ENCODE measurements at regions not wholly inside any gene's neighbourhood (a gene's known extent, or its start where the extent isn't known, plus 50 kb on each side); places are given as distances from the start of the nearest gene placed in this dataset.
A peak's percentile ranks its signal among the peaks of the same experiment; 100 is the strongest.

DNA sequence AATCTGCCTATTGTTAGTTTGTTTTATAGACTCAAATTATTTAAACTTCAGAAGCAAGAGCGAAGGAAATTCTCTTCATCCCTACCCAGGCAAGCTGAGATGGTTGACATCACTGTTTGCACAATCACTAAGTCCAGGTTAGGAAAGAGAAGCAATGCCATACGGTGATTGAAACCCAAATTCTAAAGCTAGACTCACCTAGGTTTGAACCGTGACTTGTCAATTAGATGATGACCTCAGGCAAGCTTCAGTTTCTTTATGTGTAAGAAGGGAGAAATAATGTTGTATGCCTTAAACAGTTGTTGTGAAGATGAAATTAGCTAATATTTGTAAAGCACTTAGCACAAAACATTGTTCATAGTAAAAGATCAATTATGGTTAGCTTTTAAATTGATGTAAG lies 96.5 kb upstream of the ANKRD55 start:
- H3K9me3 ChIP-seq (ENCODE audit: insufficient read depth, low read depth, low read length), result peaks cover under 1% of the 10 kb centered on the region; the same call in 1 of the 2 replicates
- no peaks in the 10 kb centered on the region for H4K20me1 ChIP-seq (ENCODE audit: insufficient read depth, low read length, poor library complexity, severe bottlenecking)
- H3K79me2 ChIP-seq (ENCODE audit: insufficient read depth, low read length), result no peaks in the 10 kb centered on the region
- no peaks in the 10 kb centered on the region for H3K36me3 ChIP-seq (ENCODE audit: insufficient read depth, low read length)
- peak overlapping the region; percentile 54 for H3K4me2 ChIP-seq (ENCODE audit: low read depth, low read length, poor library complexity, severe bottlenecking)
- H2AFZ ChIP-seq (ENCODE audit: low read length), result no peak overlapping the region
- H3K4me3 ChIP-seq (ENCODE audit: low read length, poor library complexity, severe bottlenecking), result peak overlapping the region; percentile 13
- peak overlapping the region; percentile 25 for H3K9ac ChIP-seq (ENCODE audit: low read depth, low read length, poor library complexity, severe bottlenecking)
- TF ChIP-seq, protein P1, sequence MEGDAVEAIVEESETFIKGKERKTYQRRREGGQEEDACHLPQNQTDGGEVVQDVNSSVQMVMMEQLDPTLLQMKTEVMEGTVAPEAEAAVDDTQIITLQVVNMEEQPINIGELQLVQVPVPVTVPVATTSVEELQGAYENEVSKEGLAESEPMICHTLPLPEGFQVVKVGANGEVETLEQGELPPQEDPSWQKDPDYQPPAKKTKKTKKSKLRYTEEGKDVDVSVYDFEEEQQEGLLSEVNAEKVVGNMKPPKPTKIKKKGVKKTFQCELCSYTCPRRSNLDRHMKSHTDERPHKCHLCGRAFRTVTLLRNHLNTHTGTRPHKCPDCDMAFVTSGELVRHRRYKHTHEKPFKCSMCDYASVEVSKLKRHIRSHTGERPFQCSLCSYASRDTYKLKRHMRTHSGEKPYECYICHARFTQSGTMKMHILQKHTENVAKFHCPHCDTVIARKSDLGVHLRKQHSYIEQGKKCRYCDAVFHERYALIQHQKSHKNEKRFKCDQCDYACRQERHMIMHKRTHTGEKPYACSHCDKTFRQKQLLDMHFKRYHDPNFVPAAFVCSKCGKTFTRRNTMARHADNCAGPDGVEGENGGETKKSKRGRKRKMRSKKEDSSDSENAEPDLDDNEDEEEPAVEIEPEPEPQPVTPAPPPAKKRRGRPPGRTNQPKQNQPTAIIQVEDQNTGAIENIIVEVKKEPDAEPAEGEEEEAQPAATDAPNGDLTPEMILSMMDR (conservative IDR thresholded peaks at IDR 0.05; ENCODE audit: low read length), result no peak
- no peak for TF ChIP-seq EZH2phosphoT487 (IDR thresholded peaks at IDR 0.05; ENCODE audit: borderline replicate concordance)
- H3K9me2 ChIP-seq (replicated peaks; ENCODE audit: low read depth, low read length), result no peaks in the 10 kb centered on the region
- H3K27me3 ChIP-seq (ENCODE audit: insufficient read depth, low read length, poor library complexity, severe bottlenecking), result no peaks in the 10 kb centered on the region
- peaks cover 12% of the 10 kb centered on the region for H3F3A ChIP-seq (ENCODE audit: low read depth)
- H3K4me1 ChIP-seq (ENCODE audit: insufficient read depth, low read length, poor library complexity, severe bottlenecking), result peaks cover 54% of the 10 kb centered on the region

DNA sequence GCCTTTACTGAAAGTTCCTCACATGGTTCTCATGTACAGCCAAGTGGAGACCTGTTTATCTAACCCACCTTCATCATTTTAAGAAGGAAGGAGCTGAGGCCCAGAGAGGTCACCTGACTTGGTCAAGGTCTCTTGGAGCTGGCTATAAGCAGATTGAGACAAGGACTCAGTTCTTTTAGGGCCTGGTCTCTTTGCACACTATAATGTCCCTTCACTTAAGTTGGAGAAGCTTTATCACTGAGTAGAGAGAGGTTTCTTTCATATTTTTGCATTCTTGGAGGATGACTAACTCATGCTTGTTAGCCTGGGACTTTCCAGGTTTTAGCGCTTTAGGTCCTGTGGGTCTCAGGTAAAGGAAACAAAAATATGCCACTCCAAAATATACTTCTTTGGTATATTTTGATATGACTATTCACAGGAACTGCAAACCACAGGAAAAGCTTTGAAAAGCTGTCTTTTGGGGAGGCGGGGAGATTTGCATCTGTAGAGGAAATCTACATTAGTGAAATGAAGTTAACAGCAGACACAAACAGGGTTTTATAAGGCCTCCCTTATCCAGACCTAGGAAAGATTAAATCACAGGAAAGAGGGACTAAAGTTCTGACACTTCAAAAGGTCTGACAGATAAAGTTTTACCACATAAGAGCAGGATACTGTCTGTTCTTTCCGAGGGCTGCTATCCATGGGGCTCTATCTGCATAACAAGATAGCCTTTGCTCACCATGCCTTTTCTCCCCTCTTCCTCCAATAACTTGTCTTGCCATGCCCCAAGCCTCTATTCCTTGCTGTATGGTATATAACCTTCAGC lies 95.8 kb upstream of the ANKRD55 start:
- Histone ChIP-seq H3K9me3 (ENCODE audit: insufficient read depth, low read depth, low read length) (no peaks in the 10 kb centered on the region; the same call in 1 of the 2 replicates), H2AFZ (ENCODE audit: low read length) (no peak overlapping the region), H3K4me1 (ENCODE audit: insufficient read depth, low read length, poor library complexity, severe bottlenecking) (peaks cover 54% of the 10 kb centered on the region), H3K4me2 (ENCODE audit: low read depth, low read length, poor library complexity, severe bottlenecking) (peak overlapping the region; percentile 54), H3K36me3 (ENCODE audit: insufficient read depth, low read length) (no peaks in the 10 kb centered on the region), H3K9me2 (replicated peaks; ENCODE audit: low read depth, low read length) (no peaks in the 10 kb centered on the region), H3K27me3 (ENCODE audit: insufficient read depth, low read length, poor library complexity, severe bottlenecking) (no peaks in the 10 kb centered on the region), H3F3A (ENCODE audit: low read depth) (peaks cover 12% of the 10 kb centered on the region), H3K4me3 (ENCODE audit: low read length, poor library complexity, severe bottlenecking) (peak overlapping the region; percentile 13), H3K79me2 (ENCODE audit: insufficient read depth, low read length) (no peaks in the 10 kb centered on the region), H4K20me1 (ENCODE audit: insufficient read depth, low read length, poor library complexity, severe bottlenecking) (no peaks in the 10 kb centered on the region), H3K9ac (ENCODE audit: low read depth, low read length, poor library complexity, severe bottlenecking) (peak overlapping the region; percentile 25)
- no peak for TF ChIP-seq EZH2phosphoT487 (IDR thresholded peaks at IDR 0.05; ENCODE audit: borderline replicate concordance)
- TF ChIP-seq, protein P1 (conservative IDR thresholded peaks at IDR 0.05; ENCODE audit: low read length), result no peak

DNA sequence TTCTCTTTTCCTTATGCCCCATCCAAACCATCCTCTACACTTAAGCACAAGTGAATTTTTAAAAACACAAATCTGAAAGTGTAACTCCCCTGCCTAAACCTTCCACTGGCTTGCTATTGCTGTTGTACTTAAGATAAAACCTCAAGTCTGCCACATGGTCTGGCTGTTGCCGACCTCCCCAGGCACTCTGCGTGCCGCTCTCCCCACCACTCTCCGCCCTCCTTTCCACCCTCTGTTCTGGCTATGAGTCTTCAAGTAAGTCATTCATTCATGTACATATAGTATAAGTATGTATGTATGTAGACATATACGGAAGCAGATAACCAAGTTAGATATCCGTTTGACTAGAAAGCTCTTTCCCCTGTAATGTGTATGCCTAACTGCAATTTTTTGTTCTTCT lies 94.7 kb upstream of the ANKRD55 start:
- Histone ChIP-seq H3K9me2 (replicated peaks; ENCODE audit: low read depth, low read length) (no peaks in the 10 kb centered on the region), H3K4me3 (ENCODE audit: low read length, poor library complexity, severe bottlenecking) (no peak overlapping the region), H3K9ac (ENCODE audit: low read depth, low read length, poor library complexity, severe bottlenecking) (no peak overlapping the region), H3K4me1 (ENCODE audit: insufficient read depth, low read length, poor library complexity, severe bottlenecking) (peaks cover 54% of the 10 kb centered on the region), H3K36me3 (ENCODE audit: insufficient read depth, low read length) (no peaks in the 10 kb centered on the region), H3K79me2 (ENCODE audit: insufficient read depth, low read length) (no peaks in the 10 kb centered on the region), H3K9me3 (ENCODE audit: insufficient read depth, low read depth, low read length) (no peaks in the 10 kb centered on the region), H2AFZ (ENCODE audit: low read length) (no peak overlapping the region), H3K27me3 (ENCODE audit: insufficient read depth, low read length, poor library complexity, severe bottlenecking) (no peaks in the 10 kb centered on the region), H3K4me2 (ENCODE audit: low read depth, low read length, poor library complexity, severe bottlenecking) (no peak overlapping the region), H4K20me1 (ENCODE audit: insufficient read depth, low read length, poor library complexity, severe bottlenecking) (no peaks in the 10 kb centered on the region), H3F3A (ENCODE audit: low read depth) (peaks cover 12% of the 10 kb centered on the region)
- no peak for TF ChIP-seq EZH2phosphoT487 (IDR thresholded peaks at IDR 0.05; ENCODE audit: borderline replicate concordance)
- TF ChIP-seq, protein P1 (conservative IDR thresholded peaks at IDR 0.05; ENCODE audit: low read length), result no peak

Measured in Loucy (cell line).